GM21526 (cell line): ENCODE measurements at regions not wholly inside any gene's neighbourhood (a gene's known extent, or its start where the extent isn't known, plus 50 kb on each side); places are given as distances from the start of the nearest gene placed in this dataset.

Experiments
- ATAC-seq: cut with Tn5 transposase; IDR thresholded peaks from one replicate; pipeline ENCODE4 v1.9.1; 2021; ENCODE audit warnings: moderate library complexity; ENCODE audit not compliant: unreplicated experiment, low FRiP score

DNA sequence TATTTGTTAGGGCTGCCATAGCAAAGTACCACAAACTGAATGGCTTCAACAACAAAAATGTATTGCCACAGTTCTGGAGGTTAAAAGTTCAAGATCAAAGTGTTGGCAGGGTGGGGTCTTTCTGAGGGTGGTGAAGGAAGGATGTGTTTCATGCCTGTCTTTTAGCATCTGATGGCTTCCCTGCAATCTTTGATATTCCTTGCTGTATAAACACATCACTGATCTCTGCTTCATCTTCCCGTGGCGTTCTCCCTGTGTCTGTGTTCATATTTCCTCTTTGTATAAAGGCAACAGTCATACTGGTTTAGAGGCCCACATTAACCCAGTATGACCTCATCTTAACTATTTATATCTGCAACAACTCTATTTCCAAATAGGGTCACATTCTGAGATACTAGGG is 167.5 kb downstream of the BTG1 start:
- ATAC-seq = no peak

DNA sequence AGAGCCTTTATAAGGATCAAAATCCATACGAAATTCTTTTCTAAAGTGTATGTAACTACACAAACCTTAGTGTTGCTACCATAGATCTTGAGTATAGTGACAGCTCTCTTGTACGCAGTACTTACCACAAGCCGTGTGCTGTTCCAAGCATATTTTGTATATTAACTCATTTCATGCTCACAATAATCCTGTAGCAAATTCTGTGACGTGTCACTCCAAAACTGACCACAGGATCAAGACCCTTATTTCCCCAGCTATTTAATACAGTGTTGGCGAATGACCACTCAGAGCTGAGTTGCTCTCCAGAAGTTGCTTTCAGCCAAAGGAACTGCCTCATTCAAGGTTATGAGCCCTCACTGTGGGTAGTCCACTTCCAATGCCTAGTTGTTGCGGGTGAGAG is 169.8 kb downstream of the BTG1 start:
- ATAC-seq = no peak

DNA sequence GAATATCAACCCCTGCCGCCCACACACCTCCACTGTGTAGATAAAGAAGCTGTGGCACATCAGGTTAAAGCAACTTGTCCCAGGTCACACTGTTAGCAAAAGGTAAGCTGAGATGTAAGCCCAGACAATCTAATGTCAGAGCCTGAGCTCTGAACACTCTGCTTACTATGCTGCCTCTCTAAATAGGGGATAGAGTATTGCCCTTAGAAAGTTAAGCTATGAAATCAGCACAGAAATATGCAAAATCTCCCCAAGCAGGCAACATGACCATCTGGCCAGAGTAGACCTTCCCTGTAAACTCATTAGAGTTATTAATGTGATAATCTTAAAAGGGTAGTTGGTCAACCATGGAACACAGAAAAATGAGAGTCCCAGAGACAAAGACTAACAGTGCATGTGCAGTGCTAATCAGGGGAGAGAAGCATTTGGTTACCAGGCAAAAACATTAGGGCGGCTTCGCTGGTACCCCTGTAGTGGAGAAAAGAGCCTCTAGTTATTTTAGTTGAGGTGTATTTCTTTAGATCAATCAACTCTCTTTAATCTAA is 171.0 kb downstream of the BTG1 start:
- no peak for ATAC-seq

DNA sequence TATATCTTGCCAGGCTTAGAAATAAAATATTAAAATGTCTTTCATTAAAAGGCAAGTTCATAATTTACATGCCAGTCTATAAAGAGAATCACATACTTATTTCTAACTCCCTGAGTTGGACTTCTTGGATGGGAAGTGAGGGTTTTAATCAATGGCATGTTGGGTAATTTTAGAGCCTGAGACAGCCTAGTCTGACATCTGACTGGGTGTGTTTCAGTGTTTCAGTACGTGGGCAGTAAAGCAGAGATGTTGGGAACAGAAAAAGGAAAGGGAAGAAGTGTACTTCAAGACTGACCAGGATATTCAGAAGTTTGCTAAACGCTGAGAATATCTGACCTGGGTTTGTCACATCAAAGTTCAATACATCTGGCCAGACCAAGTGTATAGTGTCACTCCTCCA is 171.8 kb downstream of the BTG1 start:
- ATAC-seq = no peak

DNA sequence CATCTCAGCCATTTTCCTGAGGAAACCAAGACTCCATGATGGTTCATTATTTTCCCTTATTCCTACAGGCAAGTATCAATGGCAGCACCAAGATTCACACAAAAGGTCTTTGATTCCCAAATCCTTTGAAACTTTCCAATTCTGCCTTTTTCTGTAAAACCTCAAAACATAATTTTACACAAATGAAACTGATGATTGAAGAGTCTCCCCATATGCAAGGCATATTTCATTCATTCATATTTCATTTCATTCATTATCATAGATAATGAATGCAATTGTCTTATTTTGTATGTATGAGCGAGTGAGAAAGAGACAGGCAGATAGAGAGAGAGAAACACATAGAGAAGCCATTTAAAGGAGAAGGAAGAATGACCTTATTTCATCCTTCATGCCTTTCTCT is 172.8 kb downstream of the BTG1 start:
- ATAC-seq = no peak

DNA sequence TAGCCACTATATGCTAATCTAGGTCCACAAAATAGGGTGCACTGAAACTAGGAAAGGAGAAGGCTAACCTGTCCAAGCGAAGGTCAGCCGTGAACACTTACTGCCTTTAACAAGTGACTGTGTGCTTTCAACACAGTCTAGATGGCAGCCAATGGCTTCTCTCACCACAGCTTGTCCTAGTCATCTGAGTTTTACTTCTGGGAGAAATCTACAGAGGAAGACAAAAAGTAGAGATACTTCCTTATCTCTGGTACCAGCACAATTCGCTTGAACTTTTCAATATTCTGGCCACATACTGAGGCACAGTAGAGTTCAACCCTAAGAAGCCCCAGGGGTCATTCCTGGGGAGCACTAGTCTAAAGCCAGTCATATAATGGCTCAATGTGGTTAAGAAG is 176.9 kb downstream of the BTG1 start:
- ATAC-seq = no peak

DNA sequence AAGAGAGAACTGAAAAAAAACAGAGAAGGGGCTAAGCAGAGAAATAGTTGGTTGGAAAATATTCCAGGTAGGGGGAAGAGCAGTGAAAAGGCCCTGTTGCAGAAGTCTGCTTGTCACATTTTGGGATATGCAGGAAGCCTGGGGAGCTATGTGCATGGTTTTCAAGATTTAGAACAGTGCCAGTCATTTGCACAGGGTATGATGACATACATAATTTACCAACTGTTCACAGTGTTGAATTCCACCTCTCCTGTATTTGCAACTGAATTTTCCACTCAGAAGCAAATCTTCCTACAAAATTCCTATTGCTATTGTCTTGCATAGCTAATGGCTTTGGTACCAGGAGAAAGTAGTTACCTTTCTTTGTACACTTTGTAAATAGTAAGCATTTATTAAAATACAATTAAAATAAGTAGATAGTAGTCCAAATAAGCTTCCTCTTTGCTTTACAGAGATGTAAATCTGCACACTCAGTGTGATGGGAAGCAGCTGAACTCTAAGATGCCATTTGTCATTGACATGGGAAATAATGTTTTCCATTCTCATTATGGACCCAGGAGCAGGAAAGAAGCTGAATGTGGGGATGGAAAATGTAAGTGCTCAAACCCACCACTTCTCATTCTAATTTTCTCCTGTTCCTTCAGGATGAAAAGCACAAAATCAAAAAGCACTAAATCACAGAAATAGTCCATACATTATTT is 177.4 kb downstream of the BTG1 start:
- no peak for ATAC-seq

DNA sequence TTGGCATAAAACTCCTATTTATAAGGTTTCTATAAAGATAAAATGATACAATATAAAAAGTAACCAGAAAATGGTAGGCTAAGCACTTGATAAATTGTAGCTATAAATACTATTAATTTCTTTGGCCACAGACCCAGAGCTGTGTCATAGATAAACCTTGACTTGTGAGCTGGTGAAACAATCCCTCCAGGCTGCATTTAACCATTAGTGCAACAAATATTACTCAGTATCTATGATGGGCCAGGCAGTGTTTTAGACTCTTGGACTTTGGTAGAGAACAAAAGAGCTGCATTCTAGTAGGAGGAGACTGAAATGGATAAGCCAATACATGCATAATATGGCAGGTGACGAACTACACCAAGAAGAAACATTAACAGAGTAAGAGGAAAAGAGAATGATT is 178.1 kb downstream of the BTG1 start:
- no peak for ATAC-seq

DNA sequence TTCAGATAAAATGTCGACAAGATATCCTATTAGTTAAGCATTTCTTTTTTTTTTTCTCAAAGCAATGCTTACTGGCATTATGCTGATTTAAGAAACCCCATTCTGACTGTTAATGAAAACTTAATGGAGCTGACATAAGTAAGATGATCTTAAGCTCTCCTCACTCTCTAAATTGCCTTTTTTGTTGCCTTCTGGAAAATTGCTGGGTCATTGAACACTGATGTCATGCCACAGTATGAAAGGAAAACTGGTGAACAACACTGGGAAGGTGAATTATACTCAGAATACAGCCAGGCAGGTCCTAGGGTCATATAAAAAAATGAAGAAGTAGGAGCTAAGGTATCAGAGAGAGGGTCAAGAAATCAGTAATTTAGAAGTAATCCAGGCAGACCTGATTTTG is 179.9 kb downstream of the BTG1 start:
- ATAC-seq = no peak

DNA sequence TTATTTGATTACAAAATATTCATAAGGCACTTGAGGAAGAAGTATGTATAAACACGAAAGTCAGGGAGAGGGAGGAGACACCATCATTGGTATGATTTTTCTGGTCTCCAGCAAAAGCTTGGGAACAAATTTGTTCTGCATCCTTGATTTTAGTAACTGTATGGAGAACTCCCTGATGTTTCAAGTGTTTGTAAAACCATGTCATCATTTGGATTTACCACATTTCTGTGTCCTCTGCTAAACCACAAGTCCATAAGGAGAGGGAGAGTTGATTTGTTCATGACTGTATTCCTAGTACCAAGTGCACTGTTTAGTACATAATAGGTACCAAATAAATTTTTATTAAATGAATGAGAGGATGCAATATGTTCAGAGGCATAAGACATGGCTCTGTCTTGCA is 181.1 kb downstream of the BTG1 start:
- ATAC-seq = no peak

DNA sequence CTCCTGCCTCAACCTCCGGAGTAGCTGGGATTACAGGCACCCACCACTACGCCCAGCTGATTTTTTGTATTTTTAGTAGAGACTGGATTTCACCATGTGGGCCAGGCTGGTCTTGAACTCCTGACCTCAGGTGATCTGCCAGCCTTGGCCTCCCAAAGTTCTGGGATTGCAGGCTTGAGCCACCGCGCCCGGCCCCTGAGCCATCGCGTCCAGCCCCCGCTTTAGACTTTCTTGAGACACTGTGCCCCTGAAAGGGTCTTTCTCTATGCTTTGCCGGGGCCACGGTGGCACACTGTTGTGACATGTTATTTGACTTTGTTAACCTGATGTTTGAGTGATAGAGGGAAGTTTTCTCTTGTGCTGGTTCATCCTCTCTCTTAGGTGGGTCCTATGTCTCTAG is 186.4 kb downstream of the BTG1 start:
- no peak for ATAC-seq

DNA sequence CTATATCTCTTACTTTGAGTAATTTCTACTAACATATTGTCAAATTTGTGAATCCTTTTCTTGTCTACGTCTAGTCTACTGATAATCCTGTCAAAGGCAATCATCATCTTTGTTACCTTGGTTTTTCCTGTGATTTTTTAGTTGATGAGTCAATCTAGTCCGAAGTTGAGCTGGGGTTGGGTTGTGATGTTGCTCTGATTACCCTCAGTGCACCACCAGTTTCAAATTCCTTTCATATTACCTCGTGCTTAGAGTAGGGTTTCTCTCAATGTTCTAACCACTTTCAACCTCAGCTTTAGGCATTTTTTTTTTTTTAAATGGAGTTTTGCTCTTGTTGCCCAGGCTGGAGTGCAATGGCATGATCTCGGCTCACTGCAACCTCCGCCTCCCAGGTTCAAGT is 186.8 kb downstream of the BTG1 start:
- no peak for ATAC-seq

DNA sequence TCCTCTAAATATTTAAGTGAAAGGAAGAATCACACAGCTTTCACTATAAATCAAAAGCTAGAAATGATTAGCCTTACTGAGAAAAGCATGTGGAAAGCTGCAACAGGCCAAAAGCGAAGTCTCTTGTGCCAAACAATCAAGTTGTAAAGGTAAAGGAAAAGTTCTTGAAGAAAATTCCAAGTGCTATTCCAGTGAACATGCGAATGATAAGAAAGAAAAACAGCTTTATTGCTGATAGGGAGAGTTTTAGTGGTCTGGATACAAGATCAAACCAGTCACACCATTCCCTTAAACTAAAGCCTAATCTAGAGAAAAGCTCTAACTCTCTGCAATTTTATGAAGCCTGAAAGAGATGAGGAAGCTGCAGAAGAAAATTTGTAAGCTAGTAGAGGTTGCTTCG is 190.9 kb downstream of the BTG1 start:
- no peak for ATAC-seq

DNA sequence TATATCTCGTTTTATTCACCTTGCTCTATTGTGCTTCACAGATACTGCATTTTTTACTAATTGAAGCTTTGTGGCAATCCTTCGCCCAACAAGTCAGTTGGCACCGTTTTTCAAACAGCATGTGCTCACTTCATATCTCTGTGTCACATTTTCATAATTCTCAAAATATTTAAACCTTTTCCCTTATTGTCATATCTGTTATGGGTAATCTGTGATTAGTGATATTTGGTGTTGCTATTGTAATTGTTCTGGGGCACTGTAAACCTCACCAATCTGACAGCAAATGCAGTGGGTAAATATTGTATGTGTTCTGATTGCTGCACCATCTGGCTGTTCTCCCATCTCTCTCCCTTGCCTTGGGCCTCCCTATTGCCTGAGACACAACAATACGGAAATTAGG is 191.3 kb downstream of the BTG1 start:
- no peak for ATAC-seq

DNA sequence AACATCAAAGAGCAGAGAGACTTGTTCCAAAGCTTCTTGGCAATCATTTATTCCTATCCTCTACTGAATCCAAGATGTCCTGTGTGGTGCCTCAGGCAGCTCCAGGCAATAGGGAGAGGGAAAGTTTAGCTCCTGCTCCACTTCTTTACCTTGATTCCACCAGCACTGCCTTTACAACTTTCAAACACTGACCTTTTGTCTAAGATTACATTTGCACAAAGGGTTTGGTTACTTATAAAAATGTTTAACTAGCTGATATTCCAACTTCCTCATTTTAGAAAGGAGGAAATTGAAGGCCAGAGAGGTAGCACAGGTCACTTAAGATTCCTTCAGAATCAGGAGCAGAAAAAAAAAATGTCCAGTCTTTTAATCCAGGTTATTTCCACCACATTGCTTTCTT is 192.7 kb downstream of the BTG1 start:
- ATAC-seq = no peak

DNA sequence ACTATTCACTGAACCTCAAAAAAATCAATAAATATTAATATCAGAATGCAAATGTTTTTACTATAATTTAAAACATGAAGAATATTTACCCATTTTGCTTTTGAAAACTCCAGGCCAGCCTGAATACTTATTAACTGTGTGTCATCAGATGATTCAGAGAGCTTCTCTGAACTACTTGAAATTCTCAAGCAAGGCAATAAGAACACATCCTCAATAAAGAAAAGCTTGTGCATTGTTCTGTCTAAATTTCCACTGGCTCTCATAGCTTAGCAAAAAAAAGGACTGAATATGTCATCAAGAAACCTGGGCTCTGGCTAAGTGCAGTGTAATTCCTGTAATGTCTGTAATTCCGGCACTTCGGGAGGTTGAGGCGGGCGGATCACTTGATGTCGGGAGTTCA is 194.1 kb downstream of the BTG1 start:
- no peak for ATAC-seq

DNA sequence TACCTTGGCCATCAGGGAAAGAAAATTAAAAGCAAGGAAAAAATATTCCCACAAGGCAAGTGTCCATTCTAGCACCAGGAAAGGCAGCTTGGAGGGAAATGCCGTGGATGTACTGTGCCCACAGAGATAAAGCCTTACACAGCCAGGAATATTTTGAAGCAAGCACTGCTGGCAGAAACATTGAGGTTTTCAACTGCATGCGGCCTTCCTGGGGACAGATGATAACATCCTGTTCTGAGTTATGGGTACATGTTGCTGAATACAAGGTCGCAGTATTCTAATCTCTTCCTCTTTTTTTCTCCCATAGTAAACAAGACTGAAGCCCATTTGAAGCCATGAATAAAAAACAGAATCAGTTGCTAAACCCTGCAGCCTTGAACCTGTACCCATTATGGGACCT is 197.1 kb downstream of the BTG1 start:
- ATAC-seq = no peak

DNA sequence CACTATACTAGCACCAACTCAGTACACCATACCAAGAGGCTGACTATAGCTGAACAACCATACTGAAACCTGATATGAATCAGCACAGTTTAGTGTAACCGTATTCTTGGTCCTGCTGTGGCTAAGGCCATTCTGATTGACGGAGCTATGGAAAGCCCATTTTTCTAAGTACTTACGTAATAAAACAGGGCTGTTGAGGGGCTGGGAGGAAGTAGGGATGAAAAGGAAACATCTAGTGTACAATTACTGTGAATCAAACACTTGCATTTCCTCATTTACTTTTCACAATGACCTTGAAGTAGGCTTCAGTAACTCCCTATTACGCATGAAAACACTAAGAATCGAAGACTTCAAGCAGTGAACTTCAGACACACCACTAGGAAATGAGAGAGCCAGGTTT is 198.2 kb downstream of the BTG1 start:
- no peak for ATAC-seq

DNA sequence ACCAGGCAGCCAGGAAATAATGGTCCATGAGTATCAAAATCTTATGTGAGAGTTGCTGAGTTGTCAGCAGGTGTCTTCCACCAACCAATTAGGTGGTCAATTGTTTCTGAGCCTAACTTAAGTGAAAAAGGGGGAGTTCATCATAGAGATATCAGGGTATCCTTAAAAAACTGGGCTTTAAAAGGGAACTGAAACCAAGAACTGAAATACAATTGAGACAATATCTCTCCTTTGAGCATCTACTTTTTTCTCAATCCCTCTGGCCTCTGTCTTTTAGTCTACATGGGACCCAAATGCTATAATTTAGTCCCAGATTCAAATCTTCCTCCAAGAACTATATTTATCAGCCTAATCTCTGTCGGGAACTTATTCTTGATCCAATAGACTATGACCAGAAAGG is 201.0 kb downstream of the BTG1 start:
- no peak for ATAC-seq

DNA sequence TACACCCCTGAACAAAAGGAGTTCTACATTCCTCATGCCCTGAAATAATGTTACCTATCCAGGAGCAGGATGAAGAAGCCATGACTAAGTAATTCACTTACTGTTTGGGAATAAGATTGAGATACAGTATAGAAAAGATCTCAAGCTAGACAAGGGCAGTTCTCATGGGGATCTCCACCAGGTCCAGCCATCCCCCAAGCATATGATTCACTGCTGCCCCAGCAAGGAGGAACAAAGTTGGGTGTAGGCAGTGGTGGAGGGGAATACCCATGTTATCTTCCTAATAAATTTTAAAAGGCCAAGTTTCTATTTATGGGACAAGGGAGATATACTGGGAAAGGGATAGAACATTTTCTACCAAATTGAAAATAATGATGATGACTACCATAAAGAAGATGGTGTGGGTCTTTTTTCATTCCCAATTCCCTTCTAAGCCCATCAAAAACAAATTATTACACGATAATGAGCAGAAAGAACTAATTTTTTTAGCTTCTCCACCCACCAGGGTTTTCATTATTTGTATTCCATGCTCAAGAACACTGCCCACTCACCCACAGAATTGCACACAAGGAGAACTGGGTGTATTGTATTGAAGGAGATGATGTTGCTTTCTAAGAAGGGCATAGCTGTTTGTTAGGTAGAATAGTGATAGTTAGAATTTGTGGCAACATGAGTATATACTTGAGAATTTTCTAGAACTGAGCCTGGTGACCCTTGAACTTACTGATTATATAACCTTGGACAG is 204.6 kb downstream of the BTG1 start:
- no peak for ATAC-seq

DNA sequence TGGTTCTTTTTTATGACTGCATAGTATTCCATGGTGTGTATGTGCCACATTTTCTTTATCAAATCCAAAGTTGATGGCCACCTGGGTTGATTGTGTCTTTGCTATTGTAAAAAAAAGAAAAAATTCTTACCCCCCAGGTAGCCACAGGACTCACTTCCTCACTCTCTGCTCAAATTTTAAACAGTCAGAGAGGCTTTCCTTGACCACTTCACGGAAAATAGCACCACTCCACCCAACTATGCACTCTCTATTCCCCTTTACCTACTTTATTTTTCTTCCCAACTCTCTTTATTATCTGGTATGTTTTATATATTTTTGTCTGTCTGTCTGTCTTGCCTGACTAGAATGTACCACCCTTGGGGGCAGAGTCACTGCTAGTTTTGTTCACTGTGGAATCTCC is 205.3 kb downstream of the BTG1 start:
- no peak for ATAC-seq

DNA sequence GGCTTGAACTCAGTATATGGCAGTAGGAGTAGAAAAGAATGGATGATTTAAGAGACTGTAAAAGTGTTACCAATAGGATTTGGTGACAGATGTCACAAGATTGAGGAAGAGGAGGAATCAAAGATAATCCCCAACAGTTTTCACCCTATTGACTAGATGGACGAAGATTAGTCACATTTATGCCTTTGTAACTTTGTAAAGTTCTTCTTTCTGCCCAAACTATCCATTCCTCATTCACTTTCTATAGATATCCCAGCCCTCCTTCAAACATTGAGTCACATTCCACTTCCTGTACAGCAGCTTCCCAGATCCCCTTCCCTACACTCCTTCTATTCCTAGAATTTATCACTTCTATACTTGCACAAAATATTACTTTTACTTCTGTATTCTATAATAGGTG is 207.9 kb downstream of the BTG1 start:
- ATAC-seq = no peak
